ENCODE measurements at regions not wholly inside any gene's neighbourhood (a gene's known extent, or its start where the extent isn't known, plus 50 kb on each side); places are given as distances from the start of the nearest gene placed in this dataset.

- TF ChIP-seq SUZ12 (IDR thresholded peaks at IDR 0.05; ENCODE audit: low read length), result no peak
- TF ChIP-seq SP1 (IDR thresholded peaks at IDR 0.05; ENCODE audit: low read depth, low read length), result no peak
- no peak for TF ChIP-seq CHD2 (IDR thresholded peaks at IDR 0.05; ENCODE audit: low read length)
- no peak for TF ChIP-seq EZH2 (IDR thresholded peaks at IDR 0.05; ENCODE audit: low read depth, low read length, severe bottlenecking)
- no peak for TF ChIP-seq RFX5 (IDR thresholded peaks at IDR 0.05; ENCODE audit: borderline replicate concordance, low read depth, low read length)
These were observed 163.6 kb upstream of the CDH6 start for GRCh38 chr5:31029925-31030324.

Data from H1 (cell line).